Sigmoid colon (tissue), 6 donors: ENCODE measurements at regions not wholly inside any gene's neighbourhood (a gene's known extent, or its start where the extent isn't known, plus 50 kb on each side); places are given as distances from the start of the nearest gene placed in this dataset.

Experiments used
- DNase-seq: peaks from one replicate; pipeline ENCODE4 v3.0.0-alpha.2; 2019
- H3K27ac ChIP-seq, 4 donors: fragments of 200-600 bp; sonication (generic); one replicate each; pipeline ENCODE4 v1.5.1; 2016 to 2019; ENCODE audit warnings: mild to moderate bottlenecking in 1 of 4
- H3K27me3 ChIP-seq, 3 donors: fragments of 200-600 bp; sonication (generic); one replicate each; pipeline ENCODE4 v1.5.1; 2019; ENCODE audit warnings: mild to moderate bottlenecking in 1 of 3
- H3K36me3 ChIP-seq, 4 donors: fragments of 200-600 bp; sonication (generic); one replicate each; pipeline ENCODE4 v1.5.1; 2016 to 2019
- H3K4me1 ChIP-seq, 4 donors: fragments of 200-600 bp; sonication (generic); one replicate each; pipeline ENCODE4 v1.5.1; 2017 to 2019
- H3K4me3 ChIP-seq, 4 donors: fragments of 200-600 bp; sonication (generic); one replicate each; pipeline ENCODE4 v1.5.1; 2017 to 2019; ENCODE audit warnings: mild to moderate bottlenecking in 2 of 4, moderate library complexity in 1 of 4
- H3K9me3 ChIP-seq, 4 donors: fragments of 200-600 bp in 3 of 4; sonication (generic) in 3 of 4; one replicate each; pipeline versions ENCODE4 v1.5.1 to v1.6.1; 2013 to 2019
- EP300 ChIP-seq, 4 donors: sonication (generic); formaldehyde crosslinking; IDR thresholded peaks; one replicate each; pipeline ENCODE4 v1.6.1; 2017; ENCODE audit warnings: antibody characterized with exemption in 4 of 4
- POLR2A ChIP-seq, 2 donors: fragments of 450-650 bp; IDR thresholded peaks; one replicate each; pipeline ENCODE4 v1.6.1; 2016; ENCODE audit warnings: antibody characterized with exemption in 2 of 2, mild to moderate bottlenecking in 2 of 2, moderate library complexity in 2 of 2
- POLR2AphosphoS5 ChIP-seq, 4 donors: sonication (generic); formaldehyde crosslinking; IDR thresholded peaks; one replicate each; pipeline ENCODE4 v1.6.1; 2017; ENCODE audit warnings: antibody characterized with exemption in 4 of 4
- WGBS, 2 donors: extraction: QIAGEN DNeasy Blood & Tissue Kit; methylation state at CpG; one replicate each; pipeline ENCODE4 v1.1.7; 2013; 5-methylcytosine and 5-hydroxymethylcytosine counted together
- intact Hi-C: fragments of 100-400 bp; cut with DNase I; formaldehyde crosslinking; loops from one replicate; pipeline ENCODE4 v1.15.1; 2023
- TF ChIP-seq, protein P1 (sequence below), 4 experiments: fragments of 450-650 bp in 3 of 4; fragments of 200-600 bp in 1 of 4; IDR thresholded peaks; one replicate each; pipeline ENCODE4 v1.5.1; 2016 to 2019; ENCODE audit warnings: antibody characterized with exemption in 4 of 4, mild to moderate bottlenecking in 3 of 4, moderate library complexity in 2 of 4
- donor health status: healthy with polysubstance abuse.
- donor health status: healthy.

DNA sequence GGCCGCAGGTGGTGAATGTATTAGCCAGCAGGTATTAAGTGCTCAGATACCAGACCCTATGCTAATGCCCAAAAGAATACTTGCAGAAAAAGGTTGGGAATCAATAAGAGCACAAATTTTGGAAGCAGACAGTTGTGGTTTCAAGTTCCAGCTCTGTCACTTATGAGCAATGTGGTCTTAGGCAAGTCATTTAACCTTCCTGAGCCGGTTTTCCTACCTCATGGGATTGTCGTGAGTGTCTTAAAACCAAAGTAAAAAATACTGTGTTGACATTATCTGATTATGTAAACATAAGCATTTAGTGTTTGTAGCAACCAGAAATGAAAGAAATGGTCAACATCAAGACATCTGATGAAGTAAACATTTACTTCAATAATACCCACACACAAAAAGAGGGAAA, 93.0 kb upstream of the CHST9 start:
- DNase-seq = no peak
- H3K27me3 ChIP-seq = no peaks in the 10 kb centered on the region
- no peaks in the 10 kb centered on the region for H3K9me3 ChIP-seq
- H3K27ac ChIP-seq = no peak overlapping the region
- H3K4me1 ChIP-seq = no peaks in the 10 kb centered on the region
- no peak for TF ChIP-seq POLR2A (IDR thresholded peaks at IDR 0.05)
- TF ChIP-seq POLR2AphosphoS5 (IDR thresholded peaks at IDR 0.05) = no peak
- no peak for TF ChIP-seq EP300 (IDR thresholded peaks at IDR 0.05)
- TF ChIP-seq, protein P1, sequence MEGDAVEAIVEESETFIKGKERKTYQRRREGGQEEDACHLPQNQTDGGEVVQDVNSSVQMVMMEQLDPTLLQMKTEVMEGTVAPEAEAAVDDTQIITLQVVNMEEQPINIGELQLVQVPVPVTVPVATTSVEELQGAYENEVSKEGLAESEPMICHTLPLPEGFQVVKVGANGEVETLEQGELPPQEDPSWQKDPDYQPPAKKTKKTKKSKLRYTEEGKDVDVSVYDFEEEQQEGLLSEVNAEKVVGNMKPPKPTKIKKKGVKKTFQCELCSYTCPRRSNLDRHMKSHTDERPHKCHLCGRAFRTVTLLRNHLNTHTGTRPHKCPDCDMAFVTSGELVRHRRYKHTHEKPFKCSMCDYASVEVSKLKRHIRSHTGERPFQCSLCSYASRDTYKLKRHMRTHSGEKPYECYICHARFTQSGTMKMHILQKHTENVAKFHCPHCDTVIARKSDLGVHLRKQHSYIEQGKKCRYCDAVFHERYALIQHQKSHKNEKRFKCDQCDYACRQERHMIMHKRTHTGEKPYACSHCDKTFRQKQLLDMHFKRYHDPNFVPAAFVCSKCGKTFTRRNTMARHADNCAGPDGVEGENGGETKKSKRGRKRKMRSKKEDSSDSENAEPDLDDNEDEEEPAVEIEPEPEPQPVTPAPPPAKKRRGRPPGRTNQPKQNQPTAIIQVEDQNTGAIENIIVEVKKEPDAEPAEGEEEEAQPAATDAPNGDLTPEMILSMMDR (IDR thresholded peaks at IDR 0.05) = no peak
- no peak overlapping the region for H3K4me3 ChIP-seq
- 65 to 76% methylated on average over 3 of the region's 3 CpGs for WGBS, 2 donors
- intact Hi-C loops = no loop called here
- H3K36me3 ChIP-seq = no peaks in the 10 kb centered on the region

DNA sequence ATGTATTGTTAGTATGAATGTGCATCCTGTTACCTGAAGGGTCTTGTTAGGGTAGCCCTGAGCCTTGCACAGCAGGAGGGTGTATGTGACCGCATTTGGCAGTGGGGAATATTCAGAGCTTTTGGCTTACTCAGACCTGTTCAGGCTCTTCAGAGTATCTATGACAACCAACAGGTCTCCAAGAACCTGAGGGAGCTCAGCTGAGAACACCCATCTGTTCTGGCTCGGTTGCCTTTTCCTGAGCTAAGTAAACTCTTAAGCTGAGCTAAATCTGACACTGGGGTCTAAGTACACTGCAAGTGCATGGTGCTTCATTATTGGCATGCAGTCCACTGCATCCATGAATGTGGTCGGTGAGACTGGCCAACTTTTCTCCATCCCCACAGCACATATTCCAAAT, 92.4 kb upstream of the CHST9 start:
- 73 to 84% methylated on average over 3 of the region's 3 CpGs for WGBS, 2 donors
- intact Hi-C loops = no loop called here

DNA sequence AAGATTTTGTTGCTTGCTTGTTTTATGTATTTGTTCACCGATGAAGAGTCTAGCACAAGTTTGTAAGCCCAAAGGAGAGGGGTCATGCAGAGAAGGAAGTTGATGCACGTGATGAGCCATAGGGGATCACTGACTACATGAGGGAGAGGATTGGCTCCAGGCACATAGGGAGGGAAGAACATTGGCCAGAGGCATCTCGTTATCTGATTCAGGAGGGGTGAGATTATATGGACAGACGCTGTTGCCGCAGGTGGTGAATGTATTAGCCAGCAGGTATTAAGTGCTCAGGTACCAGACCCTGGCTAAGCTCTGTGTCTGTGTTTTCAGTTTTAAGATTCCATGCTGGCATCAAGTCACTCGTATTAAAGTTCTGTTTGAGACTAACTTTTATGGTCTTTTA, 91.8 kb upstream of the CHST9 start:
- DNase-seq = no peak

More for the DNA sequence above, 92.4 kb upstream of the CHST9 start:
- no peak overlapping the region for H3K27ac ChIP-seq
- H3K4me1 ChIP-seq = no peaks in the 10 kb centered on the region
- TF ChIP-seq EP300 (IDR thresholded peaks at IDR 0.05) (no peak), POLR2A (IDR thresholded peaks at IDR 0.05) (no peak), POLR2AphosphoS5 (IDR thresholded peaks at IDR 0.05) (no peak)
- TF ChIP-seq, protein P1 (IDR thresholded peaks at IDR 0.05) = no peak
- no peaks in the 10 kb centered on the region for H3K27me3 ChIP-seq
- no peak for DNase-seq
- no peaks in the 10 kb centered on the region for H3K36me3 ChIP-seq
- H3K9me3 ChIP-seq = no peaks in the 10 kb centered on the region
- H3K4me3 ChIP-seq = no peak overlapping the region

DNA sequence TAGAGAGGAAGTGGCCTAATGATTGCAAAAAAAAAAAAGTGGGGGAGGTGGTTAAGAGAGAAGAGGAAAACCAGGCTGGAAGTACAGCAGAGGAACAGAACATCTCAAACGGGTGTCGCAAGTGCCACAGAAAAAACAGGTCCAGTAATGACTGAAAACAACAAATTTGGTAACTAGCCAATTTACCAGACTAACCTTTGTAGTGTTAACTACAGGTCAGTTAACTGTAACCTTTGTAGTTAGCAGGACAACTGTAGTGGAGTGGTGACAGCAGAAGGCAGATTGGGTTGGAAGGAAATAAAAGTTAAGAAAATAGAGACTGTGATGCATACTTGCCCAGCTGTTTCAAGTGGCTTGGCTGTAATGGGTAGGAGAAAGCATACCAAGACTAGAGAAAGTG, 91.4 kb upstream of the CHST9 start:
- DNase-seq = no peak
- Histone ChIP-seq H3K4me3 (no peak overlapping the region), H3K9me3 (no peaks in the 10 kb centered on the region), H3K36me3 (no peaks in the 10 kb centered on the region), H3K27ac (no peak overlapping the region), H3K4me1 (no peaks in the 10 kb centered on the region), H3K27me3 (no peaks in the 10 kb centered on the region)
- WGBS, 2 donors = 48 to 89% methylated on average over 2 of the region's 2 CpGs
- TF ChIP-seq POLR2AphosphoS5 (IDR thresholded peaks at IDR 0.05) (no peak), EP300 (IDR thresholded peaks at IDR 0.05) (no peak)
- TF ChIP-seq, protein P1 (IDR thresholded peaks at IDR 0.05) = no peak
- intact Hi-C loops = no loop called here

More for the DNA sequence above, 91.8 kb upstream of the CHST9 start:
- Histone ChIP-seq H3K4me1 (no peaks in the 10 kb centered on the region), H3K4me3 (no peak overlapping the region), H3K27ac (no peak overlapping the region), H3K27me3 (no peaks in the 10 kb centered on the region), H3K36me3 (no peaks in the 10 kb centered on the region), H3K9me3 (no peaks in the 10 kb centered on the region)
- intact Hi-C loops = no loop called here
- TF ChIP-seq POLR2AphosphoS5 (IDR thresholded peaks at IDR 0.05) = no peak
- TF ChIP-seq, protein P1 (IDR thresholded peaks at IDR 0.05) = no peak
- TF ChIP-seq EP300 (IDR thresholded peaks at IDR 0.05) = no peak
- TF ChIP-seq POLR2A (IDR thresholded peaks at IDR 0.05) = no peak
- WGBS, 2 donors = 72 to 85% methylated on average over 6 of the region's 6 CpGs

DNA sequence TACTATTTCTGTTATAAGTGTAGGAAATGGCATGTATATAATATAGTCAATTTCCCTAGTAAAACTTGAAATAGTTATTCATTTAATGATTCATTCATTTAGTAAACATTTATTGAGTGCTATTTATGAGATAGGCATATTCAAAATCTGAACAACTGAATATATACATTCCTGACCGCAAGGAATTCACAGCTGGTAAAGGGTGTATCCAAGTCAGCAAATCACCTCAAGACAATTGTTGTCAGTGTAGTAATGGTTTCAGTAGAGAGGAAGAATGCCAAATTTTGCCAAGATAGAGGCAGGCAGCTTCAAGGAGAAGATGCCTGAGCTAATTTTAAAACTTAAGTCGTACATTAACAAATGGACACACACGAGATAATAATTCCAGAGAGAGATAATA, 89.8 kb upstream of the CHST9 start:
- intact Hi-C loops = no loop called here
- Histone ChIP-seq H3K4me3 (no peak overlapping the region), H3K9me3 (peaks cover 0 to 2% (median 0%) of the 10 kb centered on the region in 4 donors), H3K4me1 (no peaks in the 10 kb centered on the region), H3K27ac (no peak overlapping the region), H3K36me3 (no peaks in the 10 kb centered on the region), H3K27me3 (no peaks in the 10 kb centered on the region)
- DNase-seq = no peak
- TF ChIP-seq POLR2A (IDR thresholded peaks at IDR 0.05) (no peak), POLR2AphosphoS5 (IDR thresholded peaks at IDR 0.05) (no peak), EP300 (IDR thresholded peaks at IDR 0.05) (no peak)
- TF ChIP-seq, protein P1 (IDR thresholded peaks at IDR 0.05) = no peak
- WGBS, 2 donors = 85 to 88% methylated on average over 3 of the region's 3 CpGs
